GM23338 (cell line): ENCODE measurements at regions not wholly inside any gene's neighbourhood (a gene's known extent, or its start where the extent isn't known, plus 50 kb on each side); places are given as distances from the start of the nearest gene placed in this dataset.
A peak's percentile ranks its signal among the peaks of the same experiment; 100 is the strongest.

Experiments
- ATAC-seq: fragments of 200-7000 bp; cut with Tn5 transposase; 3 replicates; pipeline ENCODE4 v1.9.1; 2020
- DNase-seq: peaks from one replicate; pipeline ENCODE4 v3.0.0-alpha.2; 2015; ENCODE audit warnings: low spot score
- H2AFZ ChIP-seq: fragments of 200-600 bp; sonication (generic); 2 replicates; pipeline ENCODE4 v1.8.0; 2016; ENCODE audit warnings: antibody characterized with exemption, mild to moderate bottlenecking, moderate library complexity
- H3F3A ChIP-seq: fragments of 200-600 bp; sonication (generic); replicated peaks from 2 replicates; pipeline ENCODE4 v1.8.0; 2017; ENCODE audit warnings: antibody characterized with exemption, mixed run types, low read depth
- H3K27ac ChIP-seq: fragments of 200-600 bp; sonication (generic); 2 replicates; pipeline ENCODE4 v1.6.1; 2016; ENCODE audit warnings: low read depth
- H3K27me3 ChIP-seq: fragments of 200-600 bp; sonication (generic); 2 replicates; pipeline ENCODE4 v1.8.0; 2016; ENCODE audit warnings: mild to moderate bottlenecking, mixed run types, moderate library complexity; ENCODE audit not compliant: insufficient read depth
- H3K36me3 ChIP-seq: fragments of 200-600 bp; sonication (generic); 2 replicates; pipeline ENCODE4 v1.8.0; 2016; ENCODE audit warnings: mild to moderate bottlenecking; ENCODE audit not compliant: insufficient read depth
- H3K4me1 ChIP-seq: fragments of 200-600 bp; sonication (generic); 2 replicates; pipeline ENCODE4 v1.8.0; 2016; ENCODE audit warnings: mild to moderate bottlenecking, moderate library complexity; ENCODE audit not compliant: insufficient read depth
- H3K4me2 ChIP-seq: fragments of 200-600 bp; sonication (generic); 2 replicates; pipeline ENCODE4 v1.7.1; 2017; ENCODE audit warnings: mixed run types
- H3K4me3 ChIP-seq: fragments of 200-600 bp; sonication (generic); 2 replicates; pipeline ENCODE4 v1.6.1; 2016; ENCODE audit warnings: mixed run types
- H3K79me2 ChIP-seq: fragments of 200-600 bp; sonication (generic); replicated peaks from 2 replicates; pipeline ENCODE4 v1.8.0; 2017; ENCODE audit warnings: mild to moderate bottlenecking; ENCODE audit not compliant: insufficient read depth
- H3K9me2 ChIP-seq: fragments of 200-600 bp; sonication (generic); 2 replicates; pipeline ENCODE4 v1.8.0; 2017; ENCODE audit not compliant: insufficient read depth
- H4K20me1 ChIP-seq: fragments of 200-600 bp; sonication (generic); replicated peaks from 2 replicates; pipeline ENCODE4 v1.8.0; 2017; ENCODE audit warnings: mild to moderate bottlenecking; ENCODE audit not compliant: insufficient read depth
- H3K27ac Mint-ChIP-seq: 2 replicates; pipeline ENCODE4 v1.8.0; 2020; ENCODE audit warnings: inconsistent platforms, mild to moderate bottlenecking, moderate library complexity, mixed read lengths
- H3K27me3 Mint-ChIP-seq: 3 replicates; pipeline ENCODE4 v1.8.0; 2022; ENCODE audit warnings: low read depth, mild to moderate bottlenecking, moderate library complexity, mixed read lengths, inconsistent platforms; ENCODE audit not compliant: insufficient read depth, poor library complexity
- H3K36me3 Mint-ChIP-seq: 3 replicates; pipeline ENCODE4 v1.8.0; 2021; ENCODE audit warnings: low read depth, mild to moderate bottlenecking, inconsistent platforms, moderate library complexity, mixed read lengths
- H3K4me1 Mint-ChIP-seq: 3 replicates; pipeline ENCODE4 v1.8.0; 2020; ENCODE audit warnings: mild to moderate bottlenecking, inconsistent platforms, mixed read lengths
- H3K4me3 Mint-ChIP-seq: 3 replicates; pipeline ENCODE4 v1.8.0; 2021; ENCODE audit warnings: moderate library complexity, mild to moderate bottlenecking, inconsistent platforms, mixed read lengths
- H3K9me3 Mint-ChIP-seq: 3 replicates; pipeline ENCODE4 v1.8.0; 2020; ENCODE audit warnings: moderate library complexity, mild to moderate bottlenecking, inconsistent platforms, mixed read lengths
- EZH2 ChIP-seq: fragments of 200-600 bp; sonication (generic); IDR thresholded peaks from one replicate; pipeline ENCODE4 v1.8.0; 2017; ENCODE audit warnings: antibody characterized with exemption, mild to moderate bottlenecking, low read depth; ENCODE audit not compliant: unreplicated experiment
- EZH2phosphoT487 ChIP-seq: fragments of 200-600 bp; sonication (generic); IDR thresholded peaks from one replicate; pipeline ENCODE4 v1.8.1; 2018; ENCODE audit warnings: antibody characterized with exemption; ENCODE audit not compliant: unreplicated experiment
- STAT1 ChIP-seq: IDR thresholded peaks from one replicate; pipeline ENCODE4 v1.6.1; 2016; ENCODE audit warnings: antibody characterized with exemption; ENCODE audit not compliant: unreplicated experiment
- TF ChIP-seq, protein P1 (sequence below): fragments of 250-450 bp; sonication (Bioruptor Pico); IDR thresholded peaks from 2 replicates; pipeline ENCODE4 v1.5.0; 2020; ENCODE audit warnings: mild to moderate bottlenecking, moderate library complexity
- TF ChIP-seq, protein P2 (sequence below), 2 experiments: fragments of 200-600 bp in 1 of 2; sonication (generic) in 1 of 2; conservative IDR thresholded peaks; 2 replicates each; pipeline versions ENCODE4 v1.5.1 to v1.6.1; 2016 to 2017; ENCODE audit warnings: antibody characterized with exemption in 2 of 2, low read depth in 2 of 2, mild to moderate bottlenecking in 2 of 2, moderate library complexity in 1 of 2

DNA sequence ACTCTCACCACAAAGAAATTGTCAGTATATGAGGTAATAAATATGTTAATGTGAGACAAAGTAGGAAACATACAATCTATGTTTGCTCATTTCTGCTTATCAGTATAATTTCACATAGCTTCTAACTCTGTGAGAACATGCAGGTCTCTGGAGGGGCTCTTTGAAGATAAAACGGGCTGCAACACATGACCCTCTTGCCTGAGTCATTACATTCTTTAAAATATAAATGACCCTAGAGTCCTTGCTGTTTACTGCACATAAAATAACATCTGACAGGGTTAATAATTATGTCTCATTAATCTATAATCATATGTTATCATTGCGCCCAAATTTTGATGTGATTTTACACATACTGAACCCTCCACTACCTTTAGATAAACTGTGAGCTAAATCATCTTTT, 681.5 kb downstream of the ARAP2 start (continued):
- TF ChIP-seq STAT1 (no peak), EZH2 (no peak)
- TF ChIP-seq, protein P1, sequence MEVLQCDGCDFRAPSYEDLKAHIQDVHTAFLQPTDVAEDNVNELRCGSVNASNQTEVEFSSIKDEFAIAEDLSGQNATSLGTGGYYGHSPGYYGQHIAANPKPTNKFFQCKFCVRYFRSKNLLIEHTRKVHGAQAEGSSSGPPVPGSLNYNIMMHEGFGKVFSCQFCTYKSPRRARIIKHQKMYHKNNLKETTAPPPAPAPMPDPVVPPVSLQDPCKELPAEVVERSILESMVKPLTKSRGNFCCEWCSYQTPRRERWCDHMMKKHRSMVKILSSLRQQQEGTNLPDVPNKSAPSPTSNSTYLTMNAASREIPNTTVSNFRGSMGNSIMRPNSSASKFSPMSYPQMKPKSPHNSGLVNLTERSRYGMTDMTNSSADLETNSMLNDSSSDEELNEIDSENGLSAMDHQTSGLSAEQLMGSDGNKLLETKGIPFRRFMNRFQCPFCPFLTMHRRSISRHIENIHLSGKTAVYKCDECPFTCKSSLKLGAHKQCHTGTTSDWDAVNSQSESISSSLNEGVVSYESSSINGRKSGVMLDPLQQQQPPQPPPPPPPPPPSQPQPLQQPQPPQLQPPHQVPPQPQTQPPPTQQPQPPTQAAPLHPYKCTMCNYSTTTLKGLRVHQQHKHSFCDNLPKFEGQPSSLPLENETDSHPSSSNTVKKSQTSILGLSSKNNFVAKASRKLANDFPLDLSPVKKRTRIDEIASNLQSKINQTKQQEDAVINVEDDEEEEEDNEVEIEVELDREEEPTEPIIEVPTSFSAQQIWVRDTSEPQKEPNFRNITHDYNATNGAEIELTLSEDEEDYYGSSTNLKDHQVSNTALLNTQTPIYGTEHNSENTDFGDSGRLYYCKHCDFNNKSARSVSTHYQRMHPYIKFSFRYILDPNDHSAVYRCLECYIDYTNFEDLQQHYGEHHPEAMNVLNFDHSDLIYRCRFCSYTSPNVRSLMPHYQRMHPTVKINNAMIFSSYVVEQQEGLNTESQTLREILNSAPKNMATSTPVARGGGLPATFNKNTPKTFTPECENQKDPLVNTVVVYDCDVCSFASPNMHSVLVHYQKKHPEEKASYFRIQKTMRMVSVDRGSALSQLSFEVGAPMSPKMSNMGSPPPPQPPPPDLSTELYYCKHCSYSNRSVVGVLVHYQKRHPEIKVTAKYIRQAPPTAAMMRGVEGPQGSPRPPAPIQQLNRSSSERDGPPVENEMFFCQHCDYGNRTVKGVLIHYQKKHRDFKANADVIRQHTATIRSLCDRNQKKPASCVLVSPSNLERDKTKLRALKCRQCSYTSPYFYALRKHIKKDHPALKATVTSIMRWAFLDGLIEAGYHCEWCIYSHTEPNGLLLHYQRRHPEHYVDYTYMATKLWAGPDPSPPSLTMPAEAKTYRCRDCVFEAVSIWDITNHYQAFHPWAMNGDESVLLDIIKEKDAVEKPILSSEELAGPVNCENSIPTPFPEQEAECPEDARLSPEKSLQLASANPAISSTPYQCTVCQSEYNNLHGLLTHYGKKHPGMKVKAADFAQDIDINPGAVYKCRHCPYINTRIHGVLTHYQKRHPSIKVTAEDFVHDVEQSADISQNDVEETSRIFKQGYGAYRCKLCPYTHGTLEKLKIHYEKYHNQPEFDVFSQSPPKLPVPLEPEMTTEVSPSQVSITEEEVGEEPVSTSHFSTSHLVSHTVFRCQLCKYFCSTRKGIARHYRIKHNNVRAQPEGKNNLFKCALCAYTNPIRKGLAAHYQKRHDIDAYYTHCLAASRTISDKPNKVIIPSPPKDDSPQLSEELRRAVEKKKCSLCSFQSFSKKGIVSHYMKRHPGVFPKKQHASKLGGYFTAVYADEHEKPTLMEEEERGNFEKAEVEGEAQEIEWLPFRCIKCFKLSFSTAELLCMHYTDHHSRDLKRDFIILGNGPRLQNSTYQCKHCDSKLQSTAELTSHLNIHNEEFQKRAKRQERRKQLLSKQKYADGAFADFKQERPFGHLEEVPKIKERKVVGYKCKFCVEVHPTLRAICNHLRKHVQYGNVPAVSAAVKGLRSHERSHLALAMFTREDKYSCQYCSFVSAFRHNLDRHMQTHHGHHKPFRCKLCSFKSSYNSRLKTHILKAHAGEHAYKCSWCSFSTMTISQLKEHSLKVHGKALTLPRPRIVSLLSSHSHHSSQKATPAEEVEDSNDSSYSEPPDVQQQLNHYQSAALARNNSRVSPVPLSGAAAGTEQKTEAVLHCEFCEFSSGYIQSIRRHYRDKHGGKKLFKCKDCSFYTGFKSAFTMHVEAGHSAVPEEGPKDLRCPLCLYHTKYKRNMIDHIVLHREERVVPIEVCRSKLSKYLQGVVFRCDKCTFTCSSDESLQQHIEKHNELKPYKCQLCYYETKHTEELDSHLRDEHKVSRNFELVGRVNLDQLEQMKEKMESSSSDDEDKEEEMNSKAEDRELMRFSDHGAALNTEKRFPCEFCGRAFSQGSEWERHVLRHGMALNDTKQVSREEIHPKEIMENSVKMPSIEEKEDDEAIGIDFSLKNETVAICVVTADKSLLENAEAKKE (CRISPR knock-in tag): no peak

DNA sequence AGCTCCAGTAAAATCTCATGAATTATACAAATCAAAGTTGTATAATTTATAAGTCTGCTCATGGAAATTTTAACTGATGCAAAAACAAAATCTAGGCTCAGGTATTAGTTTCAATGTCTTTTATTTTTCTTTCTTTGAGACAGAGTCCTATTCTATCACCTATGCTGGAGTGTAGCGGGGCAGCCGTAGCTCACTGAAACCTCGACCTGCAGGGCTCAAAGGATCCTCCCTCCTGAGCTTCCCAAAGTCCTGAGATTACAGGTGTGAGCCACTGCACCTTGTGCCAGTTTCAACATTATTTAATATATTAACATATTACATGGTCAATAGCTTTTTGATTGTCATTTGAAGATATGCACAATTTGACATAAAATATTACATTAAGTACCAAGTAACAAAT, 678.7 kb downstream of the ARAP2 start:
- no peaks in the 10 kb centered on the region for H4K20me1 ChIP-seq
- Mint-ChIP-seq H3K4me3 (no peak overlapping the region), H3K27me3 (no peaks in the 10 kb centered on the region), H3K4me1 (peaks cover 17% of the 10 kb centered on the region), H3K27ac (no peak overlapping the region), H3K9me3 (peaks cover 3% of the 10 kb centered on the region; the same call in 2 of the 3 replicates), H3K36me3 (no peaks in the 10 kb centered on the region)
- H3K27ac ChIP-seq: no peak overlapping the region
- no peak overlapping the region for H2AFZ ChIP-seq
- no peaks in the 10 kb centered on the region for H3F3A ChIP-seq
- TF ChIP-seq, protein P2, sequence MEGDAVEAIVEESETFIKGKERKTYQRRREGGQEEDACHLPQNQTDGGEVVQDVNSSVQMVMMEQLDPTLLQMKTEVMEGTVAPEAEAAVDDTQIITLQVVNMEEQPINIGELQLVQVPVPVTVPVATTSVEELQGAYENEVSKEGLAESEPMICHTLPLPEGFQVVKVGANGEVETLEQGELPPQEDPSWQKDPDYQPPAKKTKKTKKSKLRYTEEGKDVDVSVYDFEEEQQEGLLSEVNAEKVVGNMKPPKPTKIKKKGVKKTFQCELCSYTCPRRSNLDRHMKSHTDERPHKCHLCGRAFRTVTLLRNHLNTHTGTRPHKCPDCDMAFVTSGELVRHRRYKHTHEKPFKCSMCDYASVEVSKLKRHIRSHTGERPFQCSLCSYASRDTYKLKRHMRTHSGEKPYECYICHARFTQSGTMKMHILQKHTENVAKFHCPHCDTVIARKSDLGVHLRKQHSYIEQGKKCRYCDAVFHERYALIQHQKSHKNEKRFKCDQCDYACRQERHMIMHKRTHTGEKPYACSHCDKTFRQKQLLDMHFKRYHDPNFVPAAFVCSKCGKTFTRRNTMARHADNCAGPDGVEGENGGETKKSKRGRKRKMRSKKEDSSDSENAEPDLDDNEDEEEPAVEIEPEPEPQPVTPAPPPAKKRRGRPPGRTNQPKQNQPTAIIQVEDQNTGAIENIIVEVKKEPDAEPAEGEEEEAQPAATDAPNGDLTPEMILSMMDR (conservative IDR thresholded peaks at IDR 0.05; ENCODE audit: low read depth in 2 of 2): no peak
- no peak for TF ChIP-seq EZH2
- no peak for TF ChIP-seq EZH2phosphoT487
- no peaks in the 10 kb centered on the region for H3K27me3 ChIP-seq
- H3K79me2 ChIP-seq: no peaks in the 10 kb centered on the region
- H3K9me2 ChIP-seq: no peaks in the 10 kb centered on the region
- peak overlapping the region; percentile 45 for H3K4me2 ChIP-seq
- peak; percentile 88 for ATAC-seq
- peak; percentile 17 for DNase-seq
- no peaks in the 10 kb centered on the region for H3K36me3 ChIP-seq
- H3K4me3 ChIP-seq: no peak overlapping the region
- peaks cover 9% of the 10 kb centered on the region; the same call in 1 of the 2 replicates for H3K4me1 ChIP-seq
